ENCODE measurements at regions not wholly inside any gene's neighbourhood (a gene's known extent, or its start where the extent isn't known, plus 50 kb on each side); places are given as distances from the start of the nearest gene placed in this dataset.

DNA sequence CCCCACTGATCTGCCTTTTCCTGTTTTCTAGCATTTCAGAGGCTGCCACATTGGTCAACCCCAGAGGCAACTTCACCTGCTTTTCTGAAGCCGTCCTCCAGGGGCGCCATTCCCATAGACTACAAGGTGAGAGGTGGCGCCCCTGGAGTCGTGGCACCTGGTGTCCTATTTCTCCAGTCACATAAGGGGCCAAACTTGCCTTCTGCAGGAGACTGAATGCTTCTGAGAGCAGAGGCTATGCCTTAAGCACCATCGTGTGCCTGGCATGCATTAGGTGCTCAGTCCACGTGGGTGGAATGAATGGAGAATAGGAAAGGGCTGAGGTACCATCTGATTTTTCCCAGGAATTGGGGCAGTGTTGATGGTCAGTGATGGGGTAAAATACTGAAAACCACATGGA, 164.8 kb downstream of the HAPSTR1 start:
- no peak for DNase-seq

DNA sequence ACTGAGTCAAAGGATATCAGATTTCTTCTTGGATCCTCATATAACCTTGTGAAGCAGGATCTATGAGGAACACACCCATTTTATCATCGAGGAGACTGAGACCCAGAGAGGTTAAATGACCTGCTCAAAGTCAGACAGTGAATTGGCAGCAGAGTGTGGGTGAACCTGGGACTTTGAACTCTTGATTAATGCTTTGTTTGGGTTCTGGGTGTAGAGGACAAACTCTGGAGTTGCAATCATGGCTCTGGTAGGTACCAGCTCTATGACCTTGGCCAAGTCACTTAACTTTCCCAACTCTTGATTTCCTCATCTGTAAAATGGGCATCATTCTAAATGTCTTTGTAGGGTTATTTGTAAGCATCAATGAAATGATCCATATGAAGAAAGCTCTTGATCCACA, 166.4 kb downstream of the HAPSTR1 start:
- no peak for DNase-seq

DNA sequence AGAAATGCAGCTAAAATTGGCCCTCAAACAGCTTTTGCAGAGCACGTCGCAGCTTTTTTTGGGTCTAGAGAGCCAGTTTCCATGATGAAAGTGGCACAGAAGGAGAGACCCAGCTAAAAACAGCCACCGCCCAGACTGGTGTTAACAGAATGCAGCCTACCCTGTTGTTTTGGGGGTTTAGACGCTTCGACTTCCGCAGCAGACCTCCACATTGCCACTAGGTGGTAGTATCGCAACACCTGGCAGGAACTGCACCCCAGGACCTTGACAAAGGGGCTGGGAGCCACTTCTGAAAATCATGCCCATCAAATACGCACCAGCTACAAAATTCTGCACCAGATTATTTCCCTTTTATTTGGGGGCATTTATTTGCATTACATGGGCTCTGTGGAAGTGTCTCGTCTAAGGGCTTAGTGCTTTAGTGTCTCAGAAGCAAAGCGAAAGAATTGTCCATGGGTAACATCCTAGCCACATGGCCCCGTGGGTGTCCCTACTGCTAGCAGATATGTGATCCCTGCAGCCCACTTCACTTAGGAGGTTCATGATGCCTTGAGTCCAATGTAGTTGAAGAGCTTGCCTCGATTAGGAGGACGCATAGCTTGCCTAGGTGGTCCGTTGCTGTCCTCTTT, 167.1 kb downstream of the HAPSTR1 start:
- no peak for DNase-seq

DNA sequence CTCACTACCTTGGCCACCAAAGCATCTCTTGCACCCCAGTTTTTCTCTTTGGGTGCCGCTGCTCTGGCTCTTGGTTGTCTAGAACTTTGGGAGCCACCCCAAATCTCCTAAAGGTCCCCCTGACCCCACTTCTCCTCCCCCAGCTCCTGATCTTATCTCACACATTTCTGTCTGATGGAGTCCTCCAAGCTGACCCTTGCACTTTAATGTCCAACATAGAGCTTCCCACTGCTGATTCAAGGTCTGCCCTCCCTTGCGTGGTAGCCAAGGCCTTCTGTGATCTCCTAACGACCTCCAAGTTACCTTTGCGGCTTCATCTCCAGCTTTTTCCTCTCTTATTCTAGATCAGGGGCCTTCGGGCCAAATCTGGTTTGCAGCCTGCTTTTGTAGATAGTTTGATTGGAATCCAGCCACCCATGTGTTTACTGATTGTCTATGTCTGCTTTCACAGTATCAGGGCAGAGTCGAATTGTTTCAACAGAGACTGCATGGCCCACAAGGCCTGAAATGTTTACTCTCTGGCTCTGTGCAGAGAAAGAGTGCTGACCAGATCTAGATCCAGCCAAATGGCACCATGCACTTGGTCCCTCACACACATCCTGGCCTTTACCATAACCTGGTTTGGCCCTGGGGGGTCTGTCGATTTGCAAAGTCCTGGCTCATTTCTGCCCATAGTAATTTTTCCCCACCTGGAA, 168.6 kb downstream of the HAPSTR1 start:
- DNase-seq, result no peak

DNA sequence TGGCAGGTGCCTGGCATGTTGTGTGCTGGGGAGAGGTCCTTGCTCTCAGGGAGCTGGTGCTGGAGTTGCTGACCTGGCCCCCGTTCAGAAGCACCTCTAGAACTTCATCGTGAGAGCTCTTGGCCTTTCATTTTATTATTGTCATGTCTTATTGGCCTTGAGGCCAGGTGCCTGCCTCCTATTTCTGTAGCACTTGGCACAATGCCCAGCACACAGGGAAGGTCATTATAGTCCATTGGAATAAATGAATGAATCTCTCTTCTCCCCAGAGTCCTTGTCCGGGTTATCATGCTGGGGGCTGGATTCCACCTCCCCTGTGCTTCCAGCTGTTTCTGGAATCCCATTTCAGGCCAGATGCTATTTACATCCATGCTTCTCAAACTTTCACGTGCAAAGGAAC, 169.2 kb downstream of the HAPSTR1 start:
- no peak for DNase-seq

DNA sequence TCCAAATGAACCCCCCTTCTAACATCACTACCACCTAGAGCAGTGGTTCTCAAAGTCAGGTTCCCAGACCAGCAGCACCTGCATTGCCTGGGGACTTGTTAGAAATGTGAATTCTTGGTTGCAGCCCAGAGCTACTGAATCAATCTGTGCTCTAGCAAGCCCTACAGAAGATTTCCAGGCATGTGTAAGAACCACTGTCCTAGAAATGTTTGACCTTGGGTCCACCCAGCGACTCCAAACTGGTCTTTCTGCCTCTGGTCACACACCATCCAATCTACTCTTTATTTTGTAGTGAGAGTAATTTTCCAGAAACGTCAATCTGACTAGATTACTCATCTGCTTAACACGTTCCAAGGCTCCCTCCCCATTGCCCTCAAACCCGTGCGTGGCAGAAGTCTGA, 169.9 kb downstream of the HAPSTR1 start:
- DNase-seq, result no peak

DNA sequence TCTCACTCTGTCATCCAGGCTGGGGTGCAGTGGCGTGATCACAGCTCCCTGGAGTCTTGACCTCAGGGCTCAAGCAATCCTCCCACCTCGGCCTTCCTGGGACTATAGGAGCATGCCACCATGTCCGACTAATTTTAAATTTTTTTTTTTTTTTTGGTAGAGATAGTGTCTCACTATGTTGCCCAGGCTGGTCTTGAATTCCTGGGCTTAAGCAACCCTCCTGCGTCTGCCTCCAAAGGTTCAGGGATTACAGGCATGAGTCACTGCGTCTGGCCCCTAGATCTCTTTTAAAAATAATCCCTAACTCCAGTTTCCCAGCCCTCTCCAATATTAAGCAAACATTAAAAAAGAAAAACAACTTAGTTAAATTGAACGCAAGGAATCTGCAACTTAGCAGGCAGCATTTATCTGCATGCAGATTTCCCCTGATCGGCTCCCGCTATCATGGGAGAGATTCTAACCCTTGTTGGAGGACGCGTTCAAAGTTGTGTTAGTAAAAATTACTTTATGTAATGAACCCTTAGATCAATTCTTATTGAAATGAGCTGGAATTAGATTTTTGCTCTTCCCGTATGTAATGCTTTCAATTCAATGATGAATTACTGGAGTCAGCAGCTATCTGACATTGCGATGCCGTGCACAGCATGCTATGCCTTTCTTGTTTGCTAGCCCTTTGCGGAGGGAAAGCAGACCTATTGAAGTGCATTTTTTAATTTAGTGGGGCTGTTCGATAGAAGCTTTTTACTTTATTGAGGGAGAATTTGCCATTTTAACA, 171.7 kb downstream of the HAPSTR1 start:
- DNase-seq, result no peak

DNA sequence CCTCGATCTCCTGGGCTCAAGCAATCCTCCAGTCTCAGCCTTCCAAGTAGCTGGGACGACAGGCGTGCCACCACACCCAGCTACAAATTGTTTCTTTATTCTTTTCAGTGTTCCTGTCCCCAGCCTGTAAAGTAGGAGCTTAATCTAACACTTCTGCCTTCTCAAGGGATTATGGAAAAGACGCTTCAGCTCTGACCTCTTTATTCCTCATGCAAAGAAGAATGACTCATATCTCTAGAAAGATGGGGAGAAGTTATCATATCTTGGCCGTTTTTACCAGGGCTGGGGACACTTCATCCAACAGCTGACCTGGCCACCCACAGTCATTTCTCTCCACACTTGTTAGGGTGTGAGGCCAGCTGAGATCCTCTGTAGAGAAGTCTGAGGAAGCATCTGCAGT, 172.6 kb downstream of the HAPSTR1 start:
- no peak for DNase-seq

DNA sequence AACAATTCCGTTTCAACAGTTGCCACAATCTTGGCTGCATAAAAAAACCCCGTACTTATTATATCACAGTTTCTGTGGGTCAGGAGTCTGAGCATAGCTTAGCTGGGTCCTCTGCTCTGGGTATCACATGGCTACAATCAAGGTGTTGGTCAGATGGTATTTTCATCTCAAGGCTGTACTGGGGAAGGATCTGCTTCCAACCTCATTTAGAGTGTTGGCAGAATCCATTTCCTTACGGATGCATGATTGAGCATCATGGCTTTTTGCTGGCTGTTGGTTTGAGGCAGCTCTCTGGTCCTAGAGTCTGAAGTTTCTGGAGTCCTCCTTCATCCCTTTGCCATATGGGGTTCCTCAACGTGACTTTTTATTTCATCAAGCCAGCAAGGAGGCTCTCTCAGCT, 177.0 kb downstream of the HAPSTR1 start:
- no peak for DNase-seq

DNA sequence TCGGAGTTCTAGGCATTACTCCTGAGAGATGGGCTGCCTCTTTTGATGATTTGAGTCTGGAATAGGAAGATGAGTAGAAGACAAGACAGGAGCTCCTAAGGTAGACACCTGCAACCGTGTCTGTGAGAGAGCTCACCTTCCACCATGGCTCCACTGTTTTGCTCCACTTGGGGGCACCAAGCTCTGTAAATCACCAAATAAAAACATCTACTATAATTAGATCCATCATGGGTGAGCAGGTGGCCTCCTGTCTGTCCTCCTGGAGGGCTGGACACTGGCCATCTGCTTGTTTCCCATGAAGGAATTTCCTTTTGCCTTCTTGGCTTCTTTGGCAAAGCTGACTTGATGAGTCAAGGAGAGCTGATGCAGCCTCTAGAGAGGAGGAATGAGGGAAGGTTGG, 179.0 kb downstream of the HAPSTR1 start:
- DNase-seq, result no peak

DNA sequence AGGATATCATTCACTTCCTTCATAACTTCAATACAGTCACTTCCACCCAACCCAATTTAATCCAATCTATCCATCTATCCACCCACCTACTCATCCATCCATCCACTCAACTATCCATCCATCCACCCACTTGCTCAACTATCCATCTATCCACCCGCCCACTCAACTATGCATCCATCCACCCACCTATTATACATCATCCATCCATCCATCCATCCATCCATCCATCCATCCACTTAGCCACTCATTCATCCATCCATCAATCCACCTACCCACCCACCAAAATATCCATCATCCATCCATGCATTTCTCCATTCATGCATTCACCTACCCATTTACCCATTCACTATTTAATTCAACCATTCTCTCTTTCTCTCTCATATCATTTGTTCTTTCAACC, 179.5 kb downstream of the HAPSTR1 start:
- DNase-seq, result no peak

DNA sequence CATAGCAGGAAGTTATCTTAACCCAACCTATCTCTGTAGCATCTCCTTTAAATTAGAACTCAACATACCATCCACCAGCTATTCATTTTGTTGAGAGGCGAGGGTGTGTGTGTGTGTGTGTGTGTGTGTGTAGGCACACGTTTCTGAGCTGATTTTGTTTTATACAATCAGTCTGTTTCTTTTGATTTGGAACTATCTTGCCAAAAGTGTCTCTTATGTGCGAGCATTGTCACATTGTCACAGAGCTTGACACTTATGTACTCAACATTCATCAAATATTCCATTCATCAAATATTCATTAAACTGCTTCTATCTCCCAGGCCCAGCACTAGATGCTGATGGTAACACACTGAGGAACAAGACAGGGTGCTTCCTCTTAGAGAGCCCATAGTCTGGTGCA, 180.4 kb downstream of the HAPSTR1 start:
- DNase-seq, result no peak

DNA sequence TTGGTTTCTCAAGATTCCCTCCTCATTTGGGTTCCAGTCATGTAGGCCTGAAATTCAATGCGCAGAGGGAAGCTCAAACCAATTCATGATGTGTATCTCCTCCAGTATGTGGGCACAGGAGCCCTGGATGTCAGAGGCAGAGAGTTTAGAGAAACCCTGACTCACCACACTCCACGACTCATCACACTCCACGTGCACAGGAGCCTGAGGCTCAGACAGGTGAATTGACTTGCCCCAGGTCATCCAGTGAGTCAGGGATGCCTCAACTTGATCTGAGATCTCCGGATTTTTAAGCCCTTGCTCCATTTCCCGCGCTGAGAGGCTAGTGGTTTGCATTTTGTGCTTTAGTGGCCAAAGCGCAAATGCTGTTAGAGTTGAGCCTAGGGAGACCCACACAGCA, 183.9 kb downstream of the HAPSTR1 start:
- DNase-seq, result no peak

DNA sequence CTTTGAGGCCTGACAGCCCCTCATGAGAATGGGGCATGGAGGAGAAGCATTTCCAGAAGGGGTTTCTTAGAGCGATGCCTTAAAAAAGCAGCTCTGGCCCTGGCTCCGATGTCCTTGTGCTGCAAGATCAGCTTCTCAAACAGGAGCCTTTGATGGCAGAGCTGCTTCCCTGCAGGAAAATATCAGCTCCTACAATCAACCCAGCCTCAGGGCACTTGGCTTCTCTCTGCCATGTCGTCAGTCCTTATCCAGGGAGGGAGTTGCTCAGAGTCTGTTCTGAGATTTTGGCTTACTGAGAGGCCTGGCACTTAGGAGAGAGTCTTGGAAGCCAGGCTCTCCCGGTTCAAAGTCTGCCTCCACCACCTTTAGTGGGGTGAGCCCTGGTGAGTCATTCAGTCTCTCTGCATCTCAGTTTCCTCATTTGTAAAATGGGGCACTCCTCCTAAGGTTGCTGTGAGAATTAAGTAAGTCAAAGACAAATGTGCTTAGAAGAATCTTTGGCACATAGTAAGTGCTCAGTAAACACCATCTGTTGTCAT, 184.4 kb downstream of the HAPSTR1 start:
- no peak for DNase-seq

DNA sequence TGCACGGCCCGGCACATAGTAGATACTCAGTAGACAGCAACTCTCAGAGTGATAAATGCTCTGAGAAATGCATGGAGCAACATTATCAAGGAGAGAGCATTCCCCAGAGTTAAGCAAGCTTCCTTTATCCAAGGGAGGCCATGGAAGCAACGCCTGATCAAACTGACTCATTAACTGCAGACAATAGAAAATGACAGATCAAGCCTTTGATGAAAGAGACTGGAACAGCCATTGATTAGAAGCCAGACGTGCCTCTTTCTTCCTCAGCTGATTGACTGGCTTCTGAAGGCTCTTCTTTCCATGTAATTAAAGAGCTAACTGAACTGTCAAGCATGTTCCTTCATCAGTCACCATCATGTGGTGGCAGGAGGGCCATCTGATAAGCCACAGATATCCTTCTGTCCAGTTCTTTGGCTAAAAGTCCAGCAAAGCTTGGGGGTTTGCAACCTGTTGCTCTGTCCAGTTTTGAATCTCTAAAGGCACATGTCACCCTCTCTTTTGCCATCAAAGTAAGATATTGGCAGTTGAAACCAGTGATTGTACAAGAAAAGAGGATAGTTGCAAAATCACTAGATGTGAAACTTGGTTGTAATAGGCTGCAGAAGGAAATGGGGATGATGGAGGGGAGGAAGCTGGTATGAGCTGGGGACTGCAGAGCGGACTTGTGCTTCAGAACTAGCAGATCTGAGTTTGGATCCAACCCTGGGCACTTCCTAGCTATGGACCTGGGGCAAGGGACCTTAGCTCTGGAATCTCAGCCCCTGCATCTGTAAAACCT, 188.0 kb downstream of the HAPSTR1 start:
- DNase-seq, result no peak

DNA sequence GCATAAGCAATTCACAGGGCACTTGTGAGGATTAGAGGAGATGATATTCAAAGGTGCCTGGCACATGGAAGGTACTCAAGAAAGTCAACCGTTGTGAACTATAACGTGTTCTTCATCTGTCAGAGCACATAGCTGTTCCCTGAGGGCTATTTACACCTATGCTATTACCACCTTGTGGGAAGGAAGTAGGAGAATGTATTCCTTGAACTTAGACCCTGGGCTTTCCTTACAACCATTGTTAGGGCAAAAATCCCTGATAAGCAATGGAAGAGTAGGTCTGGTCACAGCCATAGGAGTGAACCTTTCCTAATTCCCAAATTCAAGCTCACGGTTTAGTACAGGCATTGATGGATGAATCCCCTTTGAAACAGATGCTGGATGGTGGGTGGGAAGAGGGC, 188.6 kb downstream of the HAPSTR1 start:
- no peak for DNase-seq

DNA sequence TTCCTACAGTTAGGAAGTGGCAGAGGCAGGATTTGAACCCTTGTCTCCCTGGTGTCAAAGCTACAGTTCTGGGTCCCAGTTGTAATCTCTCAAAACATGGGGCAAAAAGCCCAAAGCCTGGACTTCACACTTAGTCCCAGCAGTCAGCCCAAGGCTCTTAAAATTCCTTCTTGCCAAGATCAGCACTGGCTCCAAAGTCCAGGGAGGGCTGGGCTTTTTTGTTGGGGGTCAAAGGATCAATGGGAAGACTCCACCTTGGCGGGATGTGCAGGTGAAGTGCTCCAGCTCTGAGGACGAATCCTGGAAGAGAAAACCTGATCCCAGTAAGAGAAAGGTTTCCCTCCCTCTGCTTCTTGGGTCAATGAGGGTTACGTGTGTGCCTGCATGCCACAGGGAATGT, 195.5 kb downstream of the HAPSTR1 start:
- no peak for DNase-seq

DNA sequence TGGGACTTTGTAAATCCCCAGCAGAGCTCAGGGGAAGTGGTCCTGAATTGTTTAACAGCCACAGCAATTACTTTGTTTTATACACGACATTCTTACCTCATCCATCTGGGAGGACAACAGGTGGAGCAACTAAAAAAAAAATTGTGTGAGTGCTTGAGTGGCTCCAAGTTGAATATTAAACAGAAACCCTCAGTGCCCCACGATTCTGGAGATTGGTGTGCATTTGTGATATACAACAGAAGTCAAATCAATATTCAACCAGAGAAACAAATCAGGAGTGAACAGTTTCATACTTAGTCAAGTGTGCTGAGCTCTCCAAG, 204.8 kb downstream of the HAPSTR1 start:
- DNase-seq, result no peak

DNA sequence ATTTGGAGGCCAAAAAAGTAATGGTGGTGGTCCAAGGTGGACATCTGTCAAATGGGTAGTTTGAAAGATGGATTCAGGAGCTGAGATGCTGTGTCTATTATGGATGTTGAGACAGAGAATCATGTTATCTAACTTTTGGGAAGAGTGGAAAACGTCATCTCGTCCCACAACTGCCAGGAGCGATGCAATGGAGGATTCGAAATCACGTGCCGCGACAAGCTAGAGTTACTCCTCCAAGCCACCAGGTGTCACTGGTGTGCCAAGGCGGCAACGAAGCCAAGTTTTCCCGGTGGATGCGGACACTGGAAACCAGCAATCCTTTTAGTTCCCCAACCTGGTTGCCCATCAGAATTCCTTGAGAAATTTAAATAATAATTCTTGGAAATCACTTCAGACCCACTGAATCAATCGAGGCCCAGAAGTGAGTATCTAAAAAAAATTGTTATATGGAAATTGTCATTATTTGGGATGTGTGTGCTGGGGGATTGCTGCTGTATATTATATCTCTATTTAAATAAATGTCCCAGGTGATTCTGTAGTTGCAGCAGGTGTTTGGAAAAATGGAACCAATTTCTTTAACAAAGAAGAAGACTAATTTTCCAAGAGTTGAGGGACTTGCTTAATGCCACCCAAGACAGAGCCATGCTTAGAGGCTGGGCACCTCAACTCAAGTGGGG, 206.1 kb downstream of the HAPSTR1 start:
- no peak for DNase-seq

DNA sequence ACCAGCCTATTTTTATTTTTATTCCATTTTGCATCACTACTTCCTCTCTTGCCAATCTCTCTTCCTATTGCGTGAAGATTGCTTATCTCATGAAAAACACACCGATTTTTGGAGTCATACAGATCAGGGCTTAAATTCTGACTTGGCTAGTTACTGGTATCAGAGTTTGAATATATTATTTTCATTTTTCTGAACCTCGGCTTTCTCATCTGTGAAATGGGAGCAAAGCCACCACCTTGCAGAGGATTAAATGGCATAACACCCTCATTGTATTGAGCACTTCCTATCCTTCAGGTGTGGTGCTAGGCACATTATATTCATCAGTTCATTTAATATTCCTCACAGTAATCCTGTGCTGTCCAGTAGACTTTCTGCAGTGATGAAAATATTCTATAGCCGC, 208.8 kb downstream of the HAPSTR1 start:
- DNase-seq, result no peak

DNA sequence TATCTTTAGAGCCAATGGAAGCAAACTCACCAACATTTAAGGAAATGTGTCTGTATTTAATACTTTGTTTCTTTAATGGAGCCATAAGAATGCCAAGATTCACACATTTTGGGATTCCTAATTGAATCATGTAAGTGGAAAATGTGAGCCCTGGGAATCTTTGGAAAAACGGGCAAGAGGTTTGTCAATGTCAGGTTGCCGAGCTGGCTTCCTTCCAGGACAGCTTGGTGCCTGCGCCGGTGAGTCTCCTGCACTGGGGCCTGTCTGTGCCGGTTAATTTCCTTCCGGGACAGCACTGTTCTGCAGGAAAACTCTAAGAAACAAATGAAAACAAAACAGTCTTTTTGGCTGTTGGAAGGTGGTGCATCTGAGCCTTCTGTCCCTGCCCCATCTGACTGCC, 210.6 kb downstream of the HAPSTR1 start:
- DNase-seq, result no peak

DNA sequence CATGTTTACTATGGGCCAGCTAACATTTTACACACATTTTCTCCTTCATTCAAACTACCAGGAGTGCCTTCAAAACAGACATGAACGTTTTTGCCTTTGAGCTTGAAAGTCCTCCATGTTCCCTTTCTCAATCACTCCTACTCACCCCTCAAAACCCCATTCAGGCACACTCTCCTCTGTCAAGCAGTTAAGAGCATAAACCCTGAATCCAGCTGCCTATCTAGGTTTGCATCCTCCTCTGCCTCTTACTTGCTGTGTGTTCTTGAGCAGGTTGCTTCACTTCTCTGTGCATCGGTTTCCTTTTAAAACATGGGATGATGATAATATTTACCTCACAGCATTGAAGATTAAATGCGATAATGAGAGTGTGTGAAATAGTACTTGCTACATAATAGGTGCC, 215.3 kb downstream of the HAPSTR1 start:
- no peak for DNase-seq

DNA sequence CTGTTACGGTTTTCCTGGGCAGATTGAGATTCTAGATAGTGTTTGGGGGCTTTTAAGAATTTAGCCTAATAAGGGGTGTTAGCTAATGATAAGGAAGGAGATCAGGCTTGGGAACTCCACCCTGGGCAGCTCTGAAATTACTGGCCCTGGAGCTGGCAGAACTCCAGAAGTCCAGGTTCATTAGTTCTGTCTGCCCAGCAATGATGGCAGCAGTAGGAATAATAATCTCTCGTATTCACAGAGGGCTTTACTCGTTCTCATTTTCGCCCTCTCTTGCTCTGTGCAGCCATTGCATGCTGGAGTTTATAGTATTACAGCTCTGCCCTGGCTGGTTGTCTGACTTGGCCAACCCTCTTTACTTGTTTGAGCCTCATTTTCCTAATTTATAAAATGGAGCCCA, 216.0 kb downstream of the HAPSTR1 start:
- no peak for DNase-seq
